ENCODE measurements at regions not wholly inside any gene's neighbourhood (a gene's known extent, or its start where the extent isn't known, plus 50 kb on each side); places are given as distances from the start of the nearest gene placed in this dataset.

GRCh38 chr16:86774931-86775330 lies 196.6 kb downstream of the FOXL1 start:
- TF ChIP-seq CTCF (IDR thresholded peaks at IDR 0.05; ENCODE audit: low read depth, low read length) (no peak), EZH2phosphoT487 (IDR thresholded peaks at IDR 0.05; ENCODE audit: low read depth) (no peak)
